Esophagus mucosa (tissue), 1 donor: ENCODE measurements at regions not wholly inside any gene's neighbourhood (a gene's known extent, or its start where the extent isn't known, plus 50 kb on each side); places are given as distances from the start of the nearest gene placed in this dataset.

Experiments used
- ATAC-seq: fragments of 200-7000 bp; cut with Tn5 transposase; one replicate; pipeline ENCODE4 v1.9.1; 2020
- donor health status: DM: yes; HTN: yes; CAD: no.

GRCh38 chr9:11001546-11001945, 388.7 kb upstream of the PTPRD start:
- ATAC-seq = no peak

- ATAC-seq = no peak
Measured at GRCh38 chr9:11002705-11003104, 389.9 kb upstream of the PTPRD start.

- ATAC-seq = no peak
Measured at GRCh38 chr9:11003836-11004235, 391.0 kb upstream of the PTPRD start.

GRCh38 chr9:11011696-11012095, 398.9 kb upstream of the PTPRD start:
- peak; percentile 10 for ATAC-seq

GRCh38 chr9:11016081-11016480, 403.3 kb upstream of the PTPRD start:
- ATAC-seq = no peak

- no peak for ATAC-seq
Measured at GRCh38 chr9:11023201-11023600, 410.4 kb upstream of the PTPRD start.

GRCh38 chr9:11025775-11026174, 413.0 kb upstream of the PTPRD start:
- ATAC-seq = no peak

- ATAC-seq = no peak
Measured at GRCh38 chr9:11038366-11038765, 425.6 kb upstream of the PTPRD start.

GRCh38 chr9:11039006-11039405, 426.2 kb upstream of the PTPRD start:
- ATAC-seq = no peak

- no peak for ATAC-seq
Measured at GRCh38 chr9:11045589-11045988, 432.8 kb upstream of the PTPRD start.

GRCh38 chr9:11063263-11063662, 450.5 kb upstream of the PTPRD start:
- no peak for ATAC-seq

- ATAC-seq = no peak
Measured at GRCh38 chr9:11064909-11065308, 452.1 kb upstream of the PTPRD start.

GRCh38 chr9:11072176-11072575, 459.4 kb upstream of the PTPRD start:
- ATAC-seq = no peak

GRCh38 chr9:11086561-11086960, 473.8 kb upstream of the PTPRD start:
- ATAC-seq = no peak

- ATAC-seq = no peak
Measured at GRCh38 chr9:11088821-11089374, 476.1 kb upstream of the PTPRD start.

- no peak for ATAC-seq
Measured at GRCh38 chr9:11092974-11093373, 480.2 kb upstream of the PTPRD start.

GRCh38 chr9:11097020-11097419, 484.2 kb upstream of the PTPRD start:
- ATAC-seq = no peak

GRCh38 chr9:11103525-11103924, 490.7 kb upstream of the PTPRD start:
- ATAC-seq = no peak

GRCh38 chr9:11107196-11107595, 494.4 kb upstream of the PTPRD start:
- ATAC-seq = no peak

- no peak for ATAC-seq
Measured at GRCh38 chr9:11128156-11128555, 515.4 kb upstream of the PTPRD start.

- ATAC-seq = no peak
Measured at GRCh38 chr9:11135851-11136250, 523.0 kb upstream of the PTPRD start.

- ATAC-seq = no peak
Measured at GRCh38 chr9:11141357-11141756, 528.6 kb upstream of the PTPRD start.

- no peak for ATAC-seq
Measured at GRCh38 chr9:11142965-11143738, 530.4 kb upstream of the PTPRD start.

- ATAC-seq = no peak
Measured at GRCh38 chr9:11144746-11145145, 531.9 kb upstream of the PTPRD start.

- ATAC-seq = no peak
Measured at GRCh38 chr9:11148189-11148588, 535.4 kb upstream of the PTPRD start.
